Endothelial cell (in vitro differentiated cells): ENCODE measurements at regions not wholly inside any gene's neighbourhood (a gene's known extent, or its start where the extent isn't known, plus 50 kb on each side); places are given as distances from the start of the nearest gene placed in this dataset.

Source experiments
- DNase-seq: peaks from one replicate; pipeline ENCODE4 v3.0.0; 2021; ENCODE audit warnings: low spot score
- H3K27ac Mint-ChIP-seq: one replicate; pipeline ENCODE4 v1.8.0; 2021; ENCODE audit warnings: mixed read lengths, inconsistent platforms; ENCODE audit not compliant: unreplicated experiment
- H3K27me3 Mint-ChIP-seq: one replicate; pipeline ENCODE4 v1.8.0; 2021; ENCODE audit warnings: mild to moderate bottlenecking, moderate library complexity, mixed read lengths, inconsistent platforms; ENCODE audit not compliant: unreplicated experiment
- H3K36me3 Mint-ChIP-seq: one replicate; pipeline ENCODE4 v1.8.0; 2021; ENCODE audit warnings: mild to moderate bottlenecking, low read depth, mixed read lengths, inconsistent platforms; ENCODE audit not compliant: unreplicated experiment
- H3K4me1 Mint-ChIP-seq: one replicate; pipeline ENCODE4 v1.8.0; 2021; ENCODE audit warnings: mild to moderate bottlenecking, mixed read lengths, inconsistent platforms; ENCODE audit not compliant: unreplicated experiment
- H3K4me3 Mint-ChIP-seq: one replicate; pipeline ENCODE4 v1.8.0; 2021; ENCODE audit warnings: mild to moderate bottlenecking, mixed read lengths, inconsistent platforms; ENCODE audit not compliant: unreplicated experiment
- H3K9me3 Mint-ChIP-seq: one replicate; pipeline ENCODE4 v1.8.0; 2021; ENCODE audit warnings: mixed read lengths, inconsistent platforms; ENCODE audit not compliant: unreplicated experiment
- TF ChIP-seq, protein P1 (sequence below): fragments of 200-600 bp; sonication (generic); IDR thresholded peaks from one replicate; pipeline ENCODE4 v1.5.0; 2021; ENCODE audit warnings: antibody characterized with exemption; ENCODE audit not compliant: unreplicated experiment

DNA sequence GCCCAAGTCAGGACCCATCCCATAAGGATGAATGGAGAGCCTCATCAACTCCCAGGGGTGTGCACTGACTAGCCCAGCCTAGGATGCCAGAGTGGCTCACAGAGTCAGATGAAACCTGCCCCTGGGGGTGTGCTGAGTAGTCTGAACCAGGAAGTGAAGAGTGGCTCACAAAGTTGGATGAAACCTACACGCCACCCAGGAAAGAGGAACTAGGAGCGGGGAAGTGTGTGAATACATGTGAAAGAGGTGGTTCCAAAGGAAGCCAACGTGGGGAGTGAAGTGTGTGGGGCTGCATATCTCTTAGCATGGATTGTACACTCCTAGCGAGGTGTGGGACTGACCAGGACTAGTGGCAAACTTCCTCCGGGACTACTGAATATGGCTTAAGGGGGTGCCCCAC lies 902.1 kb upstream of the NDST4 start:
- Mint-ChIP-seq H3K27ac (no peak overlapping the region), H3K4me3 (no peak overlapping the region), H3K36me3 (peaks cover 17% of the 10 kb centered on the region), H3K9me3 (peaks cover 30% of the 10 kb centered on the region), H3K27me3 (peaks cover 1% of the 10 kb centered on the region), H3K4me1 (no peaks in the 10 kb centered on the region)
- DNase-seq, result no peak
- TF ChIP-seq, protein P1, sequence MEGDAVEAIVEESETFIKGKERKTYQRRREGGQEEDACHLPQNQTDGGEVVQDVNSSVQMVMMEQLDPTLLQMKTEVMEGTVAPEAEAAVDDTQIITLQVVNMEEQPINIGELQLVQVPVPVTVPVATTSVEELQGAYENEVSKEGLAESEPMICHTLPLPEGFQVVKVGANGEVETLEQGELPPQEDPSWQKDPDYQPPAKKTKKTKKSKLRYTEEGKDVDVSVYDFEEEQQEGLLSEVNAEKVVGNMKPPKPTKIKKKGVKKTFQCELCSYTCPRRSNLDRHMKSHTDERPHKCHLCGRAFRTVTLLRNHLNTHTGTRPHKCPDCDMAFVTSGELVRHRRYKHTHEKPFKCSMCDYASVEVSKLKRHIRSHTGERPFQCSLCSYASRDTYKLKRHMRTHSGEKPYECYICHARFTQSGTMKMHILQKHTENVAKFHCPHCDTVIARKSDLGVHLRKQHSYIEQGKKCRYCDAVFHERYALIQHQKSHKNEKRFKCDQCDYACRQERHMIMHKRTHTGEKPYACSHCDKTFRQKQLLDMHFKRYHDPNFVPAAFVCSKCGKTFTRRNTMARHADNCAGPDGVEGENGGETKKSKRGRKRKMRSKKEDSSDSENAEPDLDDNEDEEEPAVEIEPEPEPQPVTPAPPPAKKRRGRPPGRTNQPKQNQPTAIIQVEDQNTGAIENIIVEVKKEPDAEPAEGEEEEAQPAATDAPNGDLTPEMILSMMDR, result no peak

DNA sequence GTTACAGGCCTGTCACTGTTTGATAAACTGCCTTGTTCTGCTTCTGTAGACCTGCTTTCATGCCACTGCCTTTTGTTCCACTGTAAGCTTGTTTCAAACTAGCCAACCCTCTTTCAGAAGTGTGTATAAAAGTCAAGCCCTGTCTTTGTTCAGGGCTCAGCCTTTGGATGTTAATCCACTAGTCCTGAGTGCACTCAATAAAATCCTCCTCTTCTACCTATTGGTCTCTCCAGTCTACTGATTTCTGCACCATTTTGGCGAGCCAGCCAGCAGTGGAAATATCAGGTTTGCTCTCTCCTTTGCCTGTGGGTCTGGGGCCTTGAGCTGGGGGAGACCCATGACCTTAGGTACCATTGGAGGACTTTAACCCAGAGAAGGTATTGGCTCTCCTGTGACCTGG lies 901.6 kb upstream of the NDST4 start:
- no peak for DNase-seq
- TF ChIP-seq, protein P1, result no peak
- no peaks in the 10 kb centered on the region for H3K27me3 Mint-ChIP-seq
- no peak overlapping the region for H3K4me3 Mint-ChIP-seq
- H3K36me3 Mint-ChIP-seq, result peaks cover 17% of the 10 kb centered on the region
- no peaks in the 10 kb centered on the region for H3K4me1 Mint-ChIP-seq
- peaks cover 30% of the 10 kb centered on the region for H3K9me3 Mint-ChIP-seq
- H3K27ac Mint-ChIP-seq, result no peak overlapping the region

DNA sequence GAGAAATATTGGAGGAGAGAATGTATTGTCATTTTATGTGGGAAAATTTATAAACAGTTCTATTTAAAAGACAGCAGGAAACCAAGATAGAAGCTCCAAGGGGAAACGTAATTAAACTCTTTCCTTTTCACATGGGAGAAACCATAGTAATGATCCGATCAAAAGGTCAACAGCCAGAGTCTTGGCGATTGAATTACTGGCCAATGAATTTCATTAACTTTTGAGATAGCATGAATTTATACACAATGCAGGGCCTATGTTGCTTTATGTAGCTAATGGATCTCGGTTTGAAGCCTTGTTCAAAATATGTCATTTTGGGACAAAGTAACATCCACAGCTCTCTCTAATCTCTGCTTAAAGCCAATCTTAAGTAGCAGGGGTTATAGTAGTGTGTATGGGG lies 897.5 kb upstream of the NDST4 start:
- no peak for DNase-seq
- Mint-ChIP-seq H3K27me3 (no peaks in the 10 kb centered on the region), H3K36me3 (peaks cover 7% of the 10 kb centered on the region), H3K27ac (no peak overlapping the region), H3K4me1 (no peaks in the 10 kb centered on the region), H3K4me3 (no peak overlapping the region), H3K9me3 (peaks cover 16% of the 10 kb centered on the region)
- TF ChIP-seq, protein P1, result no peak

DNA sequence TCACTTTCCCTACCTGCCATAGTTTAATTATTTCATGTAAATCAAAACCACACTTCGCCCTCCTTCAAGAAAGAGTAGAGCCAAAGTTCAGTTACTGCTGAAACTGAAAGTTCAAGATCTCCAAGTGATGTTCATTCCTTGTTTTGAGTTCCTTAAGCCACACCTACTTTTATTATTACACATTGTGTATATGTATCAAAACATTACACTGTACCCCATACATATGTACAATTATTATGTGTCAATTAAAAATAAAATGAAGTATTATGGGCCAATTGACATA lies 892.3 kb upstream of the NDST4 start:
- H3K36me3 Mint-ChIP-seq, result no peaks in the 10 kb centered on the region
- no peak overlapping the region for H3K4me3 Mint-ChIP-seq
- DNase-seq, result no peak
- no peaks in the 10 kb centered on the region for H3K4me1 Mint-ChIP-seq
- TF ChIP-seq, protein P1, result no peak
- H3K9me3 Mint-ChIP-seq, result no peaks in the 10 kb centered on the region
- no peak overlapping the region for H3K27ac Mint-ChIP-seq
- H3K27me3 Mint-ChIP-seq, result no peaks in the 10 kb centered on the region

DNA sequence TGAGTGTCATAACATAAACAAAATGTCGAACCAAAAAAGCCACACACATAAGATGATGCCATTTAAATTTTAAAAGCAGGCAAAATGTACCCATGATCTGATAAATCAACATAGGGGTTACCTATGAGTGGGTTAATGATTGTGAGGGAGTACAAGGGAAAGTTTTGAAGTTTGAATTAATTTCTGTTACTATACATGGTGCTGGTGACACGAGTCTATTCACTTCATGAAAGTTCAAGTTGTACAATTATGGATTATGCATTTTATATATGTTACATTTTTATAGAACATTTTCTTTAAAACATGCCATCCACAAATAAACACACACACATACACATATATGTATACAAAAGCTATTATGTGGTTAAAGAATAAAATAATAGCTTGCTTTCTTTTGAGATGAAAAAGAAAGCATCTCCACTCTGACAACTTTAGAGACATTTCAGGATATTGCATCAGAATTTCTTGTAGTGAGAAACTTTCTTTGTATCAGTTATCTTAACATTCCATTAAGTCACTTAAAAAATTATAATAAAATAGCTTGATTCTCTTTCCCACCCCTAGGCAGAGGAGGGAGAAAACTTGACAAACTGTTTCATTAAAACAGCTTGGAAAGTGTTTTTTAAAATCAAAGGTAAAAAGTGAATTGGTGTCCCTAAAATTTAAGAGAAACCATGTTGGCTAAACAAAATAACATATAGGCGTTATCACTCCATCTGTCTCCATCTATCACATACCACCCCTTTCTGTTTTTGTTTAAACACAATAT lies 891.8 kb upstream of the NDST4 start:
- TF ChIP-seq, protein P1, result no peak
- Mint-ChIP-seq H3K4me3 (no peak overlapping the region), H3K9me3 (no peaks in the 10 kb centered on the region), H3K36me3 (no peaks in the 10 kb centered on the region), H3K27me3 (no peaks in the 10 kb centered on the region), H3K27ac (no peak overlapping the region), H3K4me1 (no peaks in the 10 kb centered on the region)
- no peak for DNase-seq
